ENCODE measurements at regions not wholly inside any gene's neighbourhood (a gene's known extent, or its start where the extent isn't known, plus 50 kb on each side); places are given as distances from the start of the nearest gene placed in this dataset.
A peak's percentile ranks its signal among the peaks of the same experiment; 100 is the strongest.

DNA sequence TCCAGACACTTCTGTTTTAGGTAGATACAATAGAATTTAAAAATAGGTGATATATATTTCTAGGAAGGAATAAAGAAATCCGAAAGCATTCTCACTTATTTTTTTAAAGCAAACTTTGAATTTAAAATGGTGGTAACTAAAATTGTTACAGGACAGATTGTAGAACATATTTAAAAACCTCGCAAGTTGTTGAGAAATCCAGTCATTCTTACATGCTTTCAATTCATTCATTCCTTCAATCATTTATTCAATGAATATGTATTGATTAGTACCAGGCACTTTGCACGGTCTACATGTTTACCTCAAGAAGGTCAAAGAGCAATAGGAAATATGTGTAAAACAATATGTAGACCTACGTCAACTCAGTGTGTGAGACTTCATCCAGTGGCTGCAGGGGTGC, 189.9 kb upstream of the SNX7 start:
- ChIA-PET CTCF (no interaction called here), POLR2A (no interaction called here)
- Histone ChIP-seq H3K27ac (ENCODE audit: low read depth, low read length) (no peak overlapping the region), H3K4me3 (ENCODE audit: low read depth, low read length) (no peak overlapping the region), H3K27me3 (ENCODE audit: control insufficient read depth, insufficient read depth, low read length) (no peaks in the 10 kb centered on the region), H3K9me3 (ENCODE audit: control insufficient read depth, insufficient read depth, low read length) (no peaks in the 10 kb centered on the region)
- TF ChIP-seq, protein P1, sequence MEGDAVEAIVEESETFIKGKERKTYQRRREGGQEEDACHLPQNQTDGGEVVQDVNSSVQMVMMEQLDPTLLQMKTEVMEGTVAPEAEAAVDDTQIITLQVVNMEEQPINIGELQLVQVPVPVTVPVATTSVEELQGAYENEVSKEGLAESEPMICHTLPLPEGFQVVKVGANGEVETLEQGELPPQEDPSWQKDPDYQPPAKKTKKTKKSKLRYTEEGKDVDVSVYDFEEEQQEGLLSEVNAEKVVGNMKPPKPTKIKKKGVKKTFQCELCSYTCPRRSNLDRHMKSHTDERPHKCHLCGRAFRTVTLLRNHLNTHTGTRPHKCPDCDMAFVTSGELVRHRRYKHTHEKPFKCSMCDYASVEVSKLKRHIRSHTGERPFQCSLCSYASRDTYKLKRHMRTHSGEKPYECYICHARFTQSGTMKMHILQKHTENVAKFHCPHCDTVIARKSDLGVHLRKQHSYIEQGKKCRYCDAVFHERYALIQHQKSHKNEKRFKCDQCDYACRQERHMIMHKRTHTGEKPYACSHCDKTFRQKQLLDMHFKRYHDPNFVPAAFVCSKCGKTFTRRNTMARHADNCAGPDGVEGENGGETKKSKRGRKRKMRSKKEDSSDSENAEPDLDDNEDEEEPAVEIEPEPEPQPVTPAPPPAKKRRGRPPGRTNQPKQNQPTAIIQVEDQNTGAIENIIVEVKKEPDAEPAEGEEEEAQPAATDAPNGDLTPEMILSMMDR (IDR thresholded peaks at IDR 0.05; ENCODE audit: low read depth, low read length): no peak
- no peak for DNase-seq (ENCODE audit: low read depth, low spot score)

DNA sequence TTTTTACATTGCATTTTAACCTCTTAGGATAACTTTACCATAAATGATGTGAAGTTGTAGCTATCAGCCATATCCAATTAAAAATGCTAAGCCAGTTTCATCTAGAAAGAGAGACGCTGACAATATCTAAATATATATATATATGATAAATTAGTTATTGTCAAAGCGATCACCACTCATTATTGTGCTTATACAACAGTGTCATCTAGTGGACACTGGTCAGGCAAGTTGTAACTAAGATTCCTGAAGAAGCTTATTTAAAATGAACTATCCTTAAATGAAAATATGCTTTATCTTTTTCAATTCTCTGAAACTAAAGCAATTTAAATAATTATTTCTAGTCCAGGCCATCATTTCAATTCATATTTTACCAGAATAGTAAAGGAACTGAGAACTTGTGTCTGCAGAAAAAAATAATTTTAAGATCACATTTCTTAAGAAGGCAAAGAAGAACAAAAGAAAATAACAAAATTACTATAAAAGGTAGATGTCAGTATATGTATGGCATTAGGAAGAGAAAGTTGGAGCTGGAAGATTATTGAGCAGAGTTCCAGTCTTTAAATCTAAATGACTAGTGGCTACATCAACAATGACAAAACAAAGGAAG, 193.3 kb upstream of the SNX7 start:
- DNase-seq (ENCODE audit: low read depth, low spot score): peak; percentile 39
- Histone ChIP-seq H3K27ac (ENCODE audit: low read depth, low read length) (no peak overlapping the region), H3K4me3 (ENCODE audit: low read depth, low read length) (no peak overlapping the region), H3K27me3 (ENCODE audit: control insufficient read depth, insufficient read depth, low read length) (no peaks in the 10 kb centered on the region), H3K9me3 (ENCODE audit: control insufficient read depth, insufficient read depth, low read length) (no peaks in the 10 kb centered on the region)
- CTCF ChIA-PET: interaction anchor here (0.6 to 4.6 kb wide), 64 partner anchors 9 to 1489 kb away, joined by 3 to 124 read pairs (median 4); no protein-coding TSS in a partner anchor
- POLR2A ChIA-PET: interaction anchor here (1.2 kb wide), 1 partner anchor 415 kb away, joined by 4 read pairs; no protein-coding TSS in a partner anchor
- TF ChIP-seq, protein P1 (IDR thresholded peaks at IDR 0.05; ENCODE audit: low read depth, low read length): peak; percentile 96

DNA sequence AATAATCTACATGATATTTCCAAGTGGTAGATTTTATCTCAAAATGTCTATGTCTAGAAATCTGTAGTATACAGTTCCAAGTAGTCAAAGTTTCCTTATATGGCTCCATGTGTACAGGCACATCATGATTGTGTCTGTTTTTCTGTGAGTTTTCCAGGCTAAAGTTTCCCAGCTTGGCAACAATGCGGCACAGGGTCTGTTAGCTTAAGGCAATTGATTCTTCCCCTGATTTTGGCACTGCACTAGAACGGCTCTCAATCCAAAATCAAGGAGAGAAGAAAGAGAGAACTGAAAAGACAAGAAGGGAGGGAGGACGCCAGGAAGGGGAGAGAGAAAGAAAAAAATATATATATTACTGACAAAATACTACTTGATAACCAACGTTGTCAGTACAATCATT, 193.9 kb upstream of the SNX7 start:
- TF ChIP-seq, protein P1 (IDR thresholded peaks at IDR 0.05; ENCODE audit: low read depth, low read length): no peak
- Histone ChIP-seq H3K9me3 (ENCODE audit: control insufficient read depth, insufficient read depth, low read length) (no peaks in the 10 kb centered on the region), H3K4me3 (ENCODE audit: low read depth, low read length) (no peak overlapping the region), H3K27ac (ENCODE audit: low read depth, low read length) (no peak overlapping the region), H3K27me3 (ENCODE audit: control insufficient read depth, insufficient read depth, low read length) (no peaks in the 10 kb centered on the region)
- POLR2A ChIA-PET: no interaction called here
- DNase-seq (ENCODE audit: low read depth, low spot score): no peak
- CTCF ChIA-PET: interaction anchor here (0.6 to 4.6 kb wide), 47 partner anchors 8 to 1329 kb away, joined by 3 to 124 read pairs (median 4); no protein-coding TSS in a partner anchor

DNA sequence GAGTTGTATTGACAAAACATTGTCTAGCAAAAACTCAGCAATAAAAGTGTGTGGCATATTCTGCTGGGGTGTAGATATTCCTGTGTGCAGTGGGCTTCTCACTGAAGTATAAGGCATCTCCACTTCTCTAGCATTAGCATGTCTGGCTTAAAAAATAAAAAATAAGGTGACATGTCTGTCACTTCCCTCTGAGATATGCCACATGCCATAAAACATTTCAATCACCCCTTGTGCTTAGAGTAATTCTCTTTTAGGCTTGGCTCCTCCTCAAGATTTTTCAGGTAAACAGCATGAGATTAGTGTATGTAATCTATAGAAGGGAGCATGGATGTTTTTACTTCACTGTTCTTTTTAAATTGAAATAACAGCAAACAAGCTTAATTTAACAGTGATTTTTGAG, 194.4 kb upstream of the SNX7 start:
- Histone ChIP-seq H3K27me3 (ENCODE audit: control insufficient read depth, insufficient read depth, low read length) (no peaks in the 10 kb centered on the region), H3K9me3 (ENCODE audit: control insufficient read depth, insufficient read depth, low read length) (no peaks in the 10 kb centered on the region), H3K4me3 (ENCODE audit: low read depth, low read length) (no peak overlapping the region), H3K27ac (ENCODE audit: low read depth, low read length) (no peak overlapping the region)
- no peak for DNase-seq (ENCODE audit: low read depth, low spot score)
- TF ChIP-seq, protein P1 (IDR thresholded peaks at IDR 0.05; ENCODE audit: low read depth, low read length): no peak
- CTCF ChIA-PET: interaction anchor here (0.6 to 4.6 kb wide), 20 partner anchors 8 to 1268 kb away, joined by 3 to 124 read pairs (median 4); no protein-coding TSS in a partner anchor
- POLR2A ChIA-PET: no interaction called here

DNA sequence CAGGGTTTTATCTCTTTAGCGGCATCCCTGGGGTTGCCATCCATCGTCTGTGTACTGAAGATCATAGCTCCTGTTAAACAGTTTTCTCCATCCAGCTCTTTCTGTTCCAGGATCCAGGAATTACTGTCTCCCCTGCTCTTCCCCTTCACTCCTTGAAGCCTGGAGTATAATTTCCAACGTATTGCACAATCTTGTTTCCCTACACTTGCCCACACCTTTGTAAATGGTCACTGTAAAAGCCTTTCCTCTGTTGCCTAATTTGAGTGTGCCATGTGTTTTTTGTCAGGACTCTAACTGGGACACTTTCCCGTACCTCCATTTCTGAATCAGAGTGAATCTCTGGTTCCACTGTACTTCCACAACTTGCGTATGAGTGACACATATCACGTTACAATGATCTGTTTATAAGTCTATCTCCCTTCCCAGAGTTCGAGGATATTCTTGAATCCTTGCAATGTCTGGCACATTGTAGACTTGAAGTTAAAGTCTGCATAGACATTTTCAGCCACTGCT, 199.6 kb upstream of the SNX7 start:
- POLR2A ChIA-PET: no interaction called here
- Histone ChIP-seq H3K27me3 (ENCODE audit: control insufficient read depth, insufficient read depth, low read length) (no peaks in the 10 kb centered on the region), H3K27ac (ENCODE audit: low read depth, low read length) (no peak overlapping the region), H3K4me3 (ENCODE audit: low read depth, low read length) (no peak overlapping the region), H3K9me3 (ENCODE audit: control insufficient read depth, insufficient read depth, low read length) (no peaks in the 10 kb centered on the region)
- DNase-seq (ENCODE audit: low read depth, low spot score): no peak
- CTCF ChIA-PET: interaction anchor here (1.7 kb wide), 1 partner anchor 408 kb away, joined by 7 read pairs; no protein-coding TSS in a partner anchor
- TF ChIP-seq, protein P1 (IDR thresholded peaks at IDR 0.05; ENCODE audit: low read depth, low read length): no peak
